ENCODE measurements at regions not wholly inside any gene's neighbourhood (a gene's known extent, or its start where the extent isn't known, plus 50 kb on each side); places are given as distances from the start of the nearest gene placed in this dataset.

GRCh38 chr2:129884221-129884786 lies 95.2 kb upstream of the RAB6C start:
- Histone ChIP-seq H3K4me1 (ENCODE audit: control insufficient read depth, insufficient read depth, low read length) (no peaks in the 10 kb centered on the region), H3K9me3 (ENCODE audit: control insufficient read depth, insufficient read depth, low read length) (no peaks in the 10 kb centered on the region), H3K4me3 (ENCODE audit: low read depth, low read length) (no peak overlapping the region), H3K36me3 (ENCODE audit: control insufficient read depth, insufficient read depth, low read length) (no peaks in the 10 kb centered on the region), H3K27me3 (ENCODE audit: control insufficient read depth, insufficient read depth, low read length) (peaks cover under 1% of the 10 kb centered on the region), H3K9ac (ENCODE audit: low read depth, low read length) (no peak overlapping the region)

GRCh38 chr2:129885735-129886134 lies 93.7 kb upstream of the RAB6C start:
- no peak overlapping the region for H3K4me3 ChIP-seq (ENCODE audit: low read depth, low read length)
- H3K9me3 ChIP-seq (ENCODE audit: control insufficient read depth, insufficient read depth, low read length), result no peaks in the 10 kb centered on the region
- no peaks in the 10 kb centered on the region for H3K36me3 ChIP-seq (ENCODE audit: control insufficient read depth, insufficient read depth, low read length)
- H3K9ac ChIP-seq (ENCODE audit: low read depth, low read length), result no peak overlapping the region
- no peaks in the 10 kb centered on the region for H3K27me3 ChIP-seq (ENCODE audit: control insufficient read depth, insufficient read depth, low read length)
- H3K4me1 ChIP-seq (ENCODE audit: control insufficient read depth, insufficient read depth, low read length), result no peaks in the 10 kb centered on the region

GRCh38 chr2:129887688-129888266 lies 91.7 kb upstream of the RAB6C start:
- Histone ChIP-seq H3K4me3 (ENCODE audit: low read depth, low read length) (no peak overlapping the region), H3K9me3 (ENCODE audit: control insufficient read depth, insufficient read depth, low read length) (no peaks in the 10 kb centered on the region), H3K36me3 (ENCODE audit: control insufficient read depth, insufficient read depth, low read length) (no peaks in the 10 kb centered on the region), H3K9ac (ENCODE audit: low read depth, low read length) (no peak overlapping the region), H3K4me1 (ENCODE audit: control insufficient read depth, insufficient read depth, low read length) (no peaks in the 10 kb centered on the region), H3K27me3 (ENCODE audit: control insufficient read depth, insufficient read depth, low read length) (no peaks in the 10 kb centered on the region)

- Histone ChIP-seq H3K36me3 (ENCODE audit: control insufficient read depth, insufficient read depth, low read length) (no peaks in the 10 kb centered on the region), H3K27me3 (ENCODE audit: control insufficient read depth, insufficient read depth, low read length) (no peaks in the 10 kb centered on the region), H3K9me3 (ENCODE audit: control insufficient read depth, insufficient read depth, low read length) (no peaks in the 10 kb centered on the region), H3K4me3 (ENCODE audit: low read depth, low read length) (no peak overlapping the region), H3K9ac (ENCODE audit: low read depth, low read length) (no peak overlapping the region), H3K4me1 (ENCODE audit: control insufficient read depth, insufficient read depth, low read length) (no peaks in the 10 kb centered on the region)
Measured at GRCh38 chr2:129888461-129888860, 91.0 kb upstream of the RAB6C start.

GRCh38 chr2:129888896-129889295 lies 90.6 kb upstream of the RAB6C start:
- Histone ChIP-seq H3K9me3 (ENCODE audit: control insufficient read depth, insufficient read depth, low read length) (no peaks in the 10 kb centered on the region), H3K27me3 (ENCODE audit: control insufficient read depth, insufficient read depth, low read length) (no peaks in the 10 kb centered on the region), H3K9ac (ENCODE audit: low read depth, low read length) (no peak overlapping the region), H3K4me3 (ENCODE audit: low read depth, low read length) (no peak overlapping the region), H3K36me3 (ENCODE audit: control insufficient read depth, insufficient read depth, low read length) (no peaks in the 10 kb centered on the region), H3K4me1 (ENCODE audit: control insufficient read depth, insufficient read depth, low read length) (no peaks in the 10 kb centered on the region)

- H3K27me3 ChIP-seq (ENCODE audit: control insufficient read depth, insufficient read depth, low read length), result no peaks in the 10 kb centered on the region
- no peaks in the 10 kb centered on the region for H3K9me3 ChIP-seq (ENCODE audit: control insufficient read depth, insufficient read depth, low read length)
- H3K9ac ChIP-seq (ENCODE audit: low read depth, low read length), result no peak overlapping the region
- no peaks in the 10 kb centered on the region for H3K36me3 ChIP-seq (ENCODE audit: control insufficient read depth, insufficient read depth, low read length)
- H3K4me3 ChIP-seq (ENCODE audit: low read depth, low read length), result no peak overlapping the region
- no peaks in the 10 kb centered on the region for H3K4me1 ChIP-seq (ENCODE audit: control insufficient read depth, insufficient read depth, low read length)
Measured at GRCh38 chr2:129891341-129892320, 87.8 kb upstream of the RAB6C start.

- no peaks in the 10 kb centered on the region for H3K4me1 ChIP-seq (ENCODE audit: control insufficient read depth, insufficient read depth, low read length)
- H3K9ac ChIP-seq (ENCODE audit: low read depth, low read length), result no peak overlapping the region
- H3K27me3 ChIP-seq (ENCODE audit: control insufficient read depth, insufficient read depth, low read length), result no peaks in the 10 kb centered on the region
- no peaks in the 10 kb centered on the region for H3K36me3 ChIP-seq (ENCODE audit: control insufficient read depth, insufficient read depth, low read length)
- no peaks in the 10 kb centered on the region for H3K9me3 ChIP-seq (ENCODE audit: control insufficient read depth, insufficient read depth, low read length)
- H3K4me3 ChIP-seq (ENCODE audit: low read depth, low read length), result no peak overlapping the region
Measured at GRCh38 chr2:129892360-129892759, 87.1 kb upstream of the RAB6C start.

- Histone ChIP-seq H3K4me3 (ENCODE audit: low read depth, low read length) (no peak overlapping the region), H3K4me1 (ENCODE audit: control insufficient read depth, insufficient read depth, low read length) (no peaks in the 10 kb centered on the region), H3K36me3 (ENCODE audit: control insufficient read depth, insufficient read depth, low read length) (no peaks in the 10 kb centered on the region), H3K9me3 (ENCODE audit: control insufficient read depth, insufficient read depth, low read length) (no peaks in the 10 kb centered on the region), H3K9ac (ENCODE audit: low read depth, low read length) (no peak overlapping the region), H3K27me3 (ENCODE audit: control insufficient read depth, insufficient read depth, low read length) (no peaks in the 10 kb centered on the region)
Measured at GRCh38 chr2:129892773-129893172, 86.7 kb upstream of the RAB6C start.

GRCh38 chr2:129893244-129893643 lies 86.2 kb upstream of the RAB6C start:
- Histone ChIP-seq H3K9me3 (ENCODE audit: control insufficient read depth, insufficient read depth, low read length) (no peaks in the 10 kb centered on the region), H3K9ac (ENCODE audit: low read depth, low read length) (no peak overlapping the region), H3K4me3 (ENCODE audit: low read depth, low read length) (no peak overlapping the region), H3K27me3 (ENCODE audit: control insufficient read depth, insufficient read depth, low read length) (no peaks in the 10 kb centered on the region), H3K4me1 (ENCODE audit: control insufficient read depth, insufficient read depth, low read length) (no peaks in the 10 kb centered on the region), H3K36me3 (ENCODE audit: control insufficient read depth, insufficient read depth, low read length) (no peaks in the 10 kb centered on the region)

- no peaks in the 10 kb centered on the region for H3K36me3 ChIP-seq (ENCODE audit: control insufficient read depth, insufficient read depth, low read length)
- H3K4me3 ChIP-seq (ENCODE audit: low read depth, low read length), result no peak overlapping the region
- no peaks in the 10 kb centered on the region for H3K4me1 ChIP-seq (ENCODE audit: control insufficient read depth, insufficient read depth, low read length)
- H3K9ac ChIP-seq (ENCODE audit: low read depth, low read length), result no peak overlapping the region
- H3K27me3 ChIP-seq (ENCODE audit: control insufficient read depth, insufficient read depth, low read length), result no peaks in the 10 kb centered on the region
- H3K9me3 ChIP-seq (ENCODE audit: control insufficient read depth, insufficient read depth, low read length), result no peaks in the 10 kb centered on the region
Measured at GRCh38 chr2:129894616-129895015, 84.8 kb upstream of the RAB6C start.

- no peaks in the 10 kb centered on the region for H3K36me3 ChIP-seq (ENCODE audit: control insufficient read depth, insufficient read depth, low read length)
- H3K9ac ChIP-seq (ENCODE audit: low read depth, low read length), result no peak overlapping the region
- no peak overlapping the region for H3K4me3 ChIP-seq (ENCODE audit: low read depth, low read length)
- H3K4me1 ChIP-seq (ENCODE audit: control insufficient read depth, insufficient read depth, low read length), result no peaks in the 10 kb centered on the region
- no peaks in the 10 kb centered on the region for H3K27me3 ChIP-seq (ENCODE audit: control insufficient read depth, insufficient read depth, low read length)
- no peaks in the 10 kb centered on the region for H3K9me3 ChIP-seq (ENCODE audit: control insufficient read depth, insufficient read depth, low read length)
Measured at GRCh38 chr2:129895061-129895460, 84.4 kb upstream of the RAB6C start.
